Smooth muscle cell (in vitro differentiated cells): ENCODE measurements at regions not wholly inside any gene's neighbourhood (a gene's known extent, or its start where the extent isn't known, plus 50 kb on each side); places are given as distances from the start of the nearest gene placed in this dataset.

ENCODE experiments used
- DNase-seq: peaks from one replicate; lab custom pipeline; 2025; ENCODE audit not compliant: unreplicated experiment; lab: John Stamatoyannopoulos, UW
- H2AFZ ChIP-seq: fragments of 200-600 bp; sonication (generic); 2 replicates; pipeline ENCODE4 v1.6.0; 2016; ENCODE audit warnings: antibody characterized with exemption, low read depth, mild to moderate bottlenecking
- H3F3A ChIP-seq: fragments of 200-600 bp; sonication (generic); 2 replicates; pipeline ENCODE4 v1.6.0; 2017; ENCODE audit warnings: antibody characterized with exemption, low read depth
- H3K27ac ChIP-seq: fragments of 200-600 bp; sonication (generic); 2 replicates; pipeline ENCODE4 v1.5.1; 2016; ENCODE audit warnings: low read depth, mild to moderate bottlenecking
- H3K27me3 ChIP-seq: fragments of 200-600 bp; sonication (generic); 2 replicates; pipeline ENCODE4 v1.6.1; 2016; ENCODE audit warnings: low read depth, mild to moderate bottlenecking
- H3K36me3 ChIP-seq: fragments of 200-600 bp; sonication (generic); 2 replicates; pipeline ENCODE4 v1.5.1; 2016; ENCODE audit warnings: low read depth
- H3K4me1 ChIP-seq: fragments of 200-600 bp; sonication (generic); 2 replicates; pipeline ENCODE4 v1.5.1; 2016; ENCODE audit warnings: low read depth
- H3K4me2 ChIP-seq: fragments of 200-600 bp; sonication (generic); 2 replicates; pipeline ENCODE4 v1.6.0; 2016; ENCODE audit warnings: mild to moderate bottlenecking
- H3K4me3 ChIP-seq: fragments of 200-600 bp; sonication (generic); 2 replicates; pipeline ENCODE4 v1.5.1; 2016; ENCODE audit warnings: mild to moderate bottlenecking
- H3K79me2 ChIP-seq: fragments of 200-600 bp; sonication (generic); 2 replicates; pipeline ENCODE4 v1.6.0; 2016; ENCODE audit warnings: low read depth, mild to moderate bottlenecking
- H3K9ac ChIP-seq: fragments of 200-600 bp; sonication (generic); 2 replicates; pipeline ENCODE4 v1.6.0; 2016; ENCODE audit warnings: low read depth
- H3K9me3 ChIP-seq: fragments of 200-600 bp; sonication (generic); replicated peaks from 2 replicates; pipeline ENCODE4 v1.5.1; 2016; ENCODE audit warnings: low read depth
- H4K20me1 ChIP-seq: fragments of 200-600 bp; sonication (generic); 2 replicates; pipeline ENCODE4 v1.6.0; 2016; ENCODE audit warnings: low read depth
- WGBS: methylation state at CpG from one replicate; pipeline ENCODE4 v1.1.7; 2016; ENCODE audit warnings: low lambda C conversion rate; 5-methylcytosine and 5-hydroxymethylcytosine counted together
- TF ChIP-seq, protein P1 (sequence below): fragments of 200-600 bp; sonication (generic); IDR thresholded peaks from 2 replicates; pipeline ENCODE4 v1.5.1; 2017; ENCODE audit warnings: borderline replicate concordance, mild to moderate bottlenecking, antibody characterized with exemption; ENCODE audit not compliant: insufficient read depth, poor library complexity, severe bottlenecking

DNA sequence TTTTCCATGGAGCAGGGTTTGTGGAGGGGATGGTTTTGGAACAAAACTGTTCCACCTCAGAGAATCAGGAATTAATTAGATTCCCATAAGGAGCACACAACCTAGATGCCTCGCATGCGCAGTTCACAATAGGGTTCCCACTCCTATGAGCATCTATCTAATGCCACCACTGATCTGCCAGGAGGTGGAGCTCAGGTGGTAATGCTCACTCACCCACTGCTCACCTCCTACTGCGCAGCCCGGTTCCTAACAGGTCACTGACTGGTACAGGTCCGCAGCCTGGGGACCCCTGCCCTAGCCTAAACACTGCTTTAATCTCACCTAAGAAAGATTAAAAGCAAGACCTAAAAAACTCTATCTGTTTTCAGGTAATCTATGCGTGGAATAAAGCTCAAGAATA is 553.0 kb downstream of the JRKL start:
- Histone ChIP-seq H4K20me1 (no peaks in the 10 kb centered on the region), H2AFZ (no peak overlapping the region), H3K9ac (no peak overlapping the region), H3K27me3 (no peaks in the 10 kb centered on the region), H3K4me3 (no peak overlapping the region), H3K36me3 (no peaks in the 10 kb centered on the region), H3F3A (no peaks in the 10 kb centered on the region), H3K27ac (no peak overlapping the region), H3K9me3 (no peaks in the 10 kb centered on the region), H3K4me1 (no peaks in the 10 kb centered on the region), H3K4me2 (no peak overlapping the region), H3K79me2 (no peaks in the 10 kb centered on the region)
- WGBS = 94% methylated on average over 6 of the region's 6 CpGs
- TF ChIP-seq, protein P1, sequence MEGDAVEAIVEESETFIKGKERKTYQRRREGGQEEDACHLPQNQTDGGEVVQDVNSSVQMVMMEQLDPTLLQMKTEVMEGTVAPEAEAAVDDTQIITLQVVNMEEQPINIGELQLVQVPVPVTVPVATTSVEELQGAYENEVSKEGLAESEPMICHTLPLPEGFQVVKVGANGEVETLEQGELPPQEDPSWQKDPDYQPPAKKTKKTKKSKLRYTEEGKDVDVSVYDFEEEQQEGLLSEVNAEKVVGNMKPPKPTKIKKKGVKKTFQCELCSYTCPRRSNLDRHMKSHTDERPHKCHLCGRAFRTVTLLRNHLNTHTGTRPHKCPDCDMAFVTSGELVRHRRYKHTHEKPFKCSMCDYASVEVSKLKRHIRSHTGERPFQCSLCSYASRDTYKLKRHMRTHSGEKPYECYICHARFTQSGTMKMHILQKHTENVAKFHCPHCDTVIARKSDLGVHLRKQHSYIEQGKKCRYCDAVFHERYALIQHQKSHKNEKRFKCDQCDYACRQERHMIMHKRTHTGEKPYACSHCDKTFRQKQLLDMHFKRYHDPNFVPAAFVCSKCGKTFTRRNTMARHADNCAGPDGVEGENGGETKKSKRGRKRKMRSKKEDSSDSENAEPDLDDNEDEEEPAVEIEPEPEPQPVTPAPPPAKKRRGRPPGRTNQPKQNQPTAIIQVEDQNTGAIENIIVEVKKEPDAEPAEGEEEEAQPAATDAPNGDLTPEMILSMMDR = no peak
- DNase-seq = no peak

DNA sequence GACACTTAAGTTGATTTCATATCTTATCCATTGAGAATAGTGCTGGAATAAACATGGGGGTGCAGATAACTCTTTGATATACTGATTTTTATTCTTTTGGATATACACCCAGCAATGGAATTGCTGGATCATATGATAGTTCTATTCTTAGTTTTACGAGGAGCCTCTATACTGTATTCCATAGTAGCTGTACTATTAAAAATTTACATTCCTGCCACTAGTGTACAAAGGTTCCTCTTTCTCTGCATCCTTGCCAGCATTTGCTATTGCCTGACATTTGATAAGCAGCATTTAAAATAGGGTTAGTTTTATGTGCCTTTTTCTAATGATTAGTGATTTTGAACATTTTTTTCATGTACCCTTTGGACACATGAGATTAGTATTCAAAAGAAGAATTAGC is 554.2 kb downstream of the JRKL start:
- Histone ChIP-seq H3K4me1 (no peaks in the 10 kb centered on the region), H3F3A (no peaks in the 10 kb centered on the region), H3K4me2 (no peak overlapping the region), H3K27ac (no peak overlapping the region), H3K79me2 (no peaks in the 10 kb centered on the region), H3K9me3 (no peaks in the 10 kb centered on the region), H3K27me3 (no peaks in the 10 kb centered on the region), H3K4me3 (no peak overlapping the region), H4K20me1 (no peaks in the 10 kb centered on the region), H2AFZ (no peak overlapping the region), H3K9ac (no peak overlapping the region), H3K36me3 (no peaks in the 10 kb centered on the region)
- TF ChIP-seq, protein P1 = peak; percentile 31
- no peak for DNase-seq
- 85% methylated on average over 1 of the region's 1 CpG for WGBS

DNA sequence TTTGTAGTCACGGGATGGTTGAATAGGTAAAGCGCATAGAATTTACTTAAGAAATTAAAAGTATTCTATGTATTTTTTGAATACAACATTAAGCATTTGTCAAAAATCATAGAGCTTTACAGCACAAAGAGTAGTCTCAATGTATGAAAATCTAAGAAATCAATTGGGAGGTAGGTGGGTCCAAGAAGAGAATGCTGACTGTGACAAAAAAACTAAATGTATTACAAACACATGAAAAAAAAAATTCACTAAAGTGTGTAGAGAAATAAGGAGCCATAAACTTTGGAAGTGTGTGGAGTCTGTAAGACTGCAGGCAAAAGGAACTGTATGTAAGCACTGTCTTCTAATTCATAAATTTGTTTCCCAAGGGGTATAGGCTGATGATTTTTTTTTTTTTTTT is 558.3 kb downstream of the JRKL start:
- Histone ChIP-seq H3K27me3 (no peaks in the 10 kb centered on the region), H3K9ac (no peak overlapping the region), H3K79me2 (no peaks in the 10 kb centered on the region), H3F3A (no peaks in the 10 kb centered on the region), H3K4me2 (no peak overlapping the region), H3K9me3 (no peaks in the 10 kb centered on the region), H3K4me3 (no peak overlapping the region), H2AFZ (no peak overlapping the region), H3K4me1 (no peaks in the 10 kb centered on the region), H3K27ac (no peak overlapping the region), H3K36me3 (no peaks in the 10 kb centered on the region), H4K20me1 (no peaks in the 10 kb centered on the region)
- TF ChIP-seq, protein P1 = no peak
- WGBS = 97% methylated on average over 2 of the region's 2 CpGs
- no peak for DNase-seq

DNA sequence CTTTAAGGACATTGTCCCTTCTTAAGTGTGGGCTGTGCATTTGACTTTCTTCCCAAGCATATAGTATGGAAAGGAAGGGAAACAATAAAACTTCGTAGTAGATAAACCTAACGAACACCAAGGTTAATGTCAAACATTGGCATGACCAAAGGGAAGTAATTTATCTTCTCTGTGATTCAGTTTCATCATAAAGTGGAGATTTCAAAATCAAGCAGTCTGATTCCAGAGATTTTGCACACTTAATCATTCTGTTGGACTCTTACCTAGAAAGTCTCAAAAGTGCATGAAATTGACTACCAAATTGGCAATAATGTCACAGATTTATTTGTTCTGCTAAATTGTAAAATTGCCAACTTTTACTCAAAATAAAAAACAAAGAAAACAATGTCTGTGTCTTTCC is 559.7 kb downstream of the JRKL start:
- H3F3A ChIP-seq = no peaks in the 10 kb centered on the region
- H3K4me3 ChIP-seq = no peak overlapping the region
- H3K9ac ChIP-seq = no peak overlapping the region
- 25% methylated on average over 2 of the region's 2 CpGs for WGBS
- H3K27ac ChIP-seq = no peak overlapping the region
- H3K36me3 ChIP-seq = no peaks in the 10 kb centered on the region
- H3K4me2 ChIP-seq = no peak overlapping the region
- H3K27me3 ChIP-seq = no peaks in the 10 kb centered on the region
- H3K9me3 ChIP-seq = no peaks in the 10 kb centered on the region
- DNase-seq = no peak
- H3K79me2 ChIP-seq = no peaks in the 10 kb centered on the region
- no peak overlapping the region for H2AFZ ChIP-seq
- TF ChIP-seq, protein P1 = no peak
- H3K4me1 ChIP-seq = no peaks in the 10 kb centered on the region
- no peaks in the 10 kb centered on the region for H4K20me1 ChIP-seq
